A673 (cell line): ENCODE measurements at regions not wholly inside any gene's neighbourhood (a gene's known extent, or its start where the extent isn't known, plus 50 kb on each side); places are given as distances from the start of the nearest gene placed in this dataset.

Experiments
- CTCF ChIP-seq: fragments of 300-800, 200-600 bp; sonication (generic); conservative IDR thresholded peaks from 2 replicates; pipeline ENCODE4 v1.5.1; 2017; ENCODE audit warnings: low read depth, mild to moderate bottlenecking, antibody characterized with exemption, low read length, moderate library complexity, mixed read lengths
- EZH2 ChIP-seq: fragments of 200-600 bp; sonication (generic); IDR thresholded peaks from 2 replicates; pipeline ENCODE4 v1.6.1; 2017; ENCODE audit warnings: borderline replicate concordance, low read depth, mild to moderate bottlenecking, mixed read lengths, antibody characterized with exemption, low read length; ENCODE audit not compliant: poor library complexity, severe bottlenecking

GRCh38 chr1:181318858-181319235 lies 164.5 kb upstream of the CACNA1E start:
- TF ChIP-seq CTCF (no peak), EZH2 (no peak)
